Ascending aorta (tissue), 2 donors: ENCODE measurements at regions not wholly inside any gene's neighbourhood (a gene's known extent, or its start where the extent isn't known, plus 50 kb on each side); places are given as distances from the start of the nearest gene placed in this dataset.

Experiments used
- DNase-seq, 2 donors: peaks; one replicate each; pipeline ENCODE4 v3.0.0-alpha.2; 2019; ENCODE audit warnings: low spot score in 2 of 2
- H3K27ac ChIP-seq, 2 donors: fragments of 200-600 bp; sonication (generic); one replicate each; pipeline ENCODE4 v1.5.1; 2016 to 2017; ENCODE audit warnings: mild to moderate bottlenecking in 1 of 2
- H3K27me3 ChIP-seq: fragments of 200-600 bp; sonication (generic); one replicate; pipeline ENCODE4 v1.5.1; 2017
- H3K36me3 ChIP-seq, 2 donors: fragments of 200-600 bp; sonication (generic); one replicate each; pipeline ENCODE4 v1.5.1; 2016
- H3K4me1 ChIP-seq, 2 donors: fragments of 200-600 bp; sonication (generic); one replicate each; pipeline ENCODE4 v1.5.1; 2016 to 2017; ENCODE audit warnings: mild to moderate bottlenecking in 1 of 2
- H3K4me3 ChIP-seq, 2 donors: fragments of 200-600 bp; sonication (generic); one replicate each; pipeline ENCODE4 v1.5.1; 2016 to 2017; ENCODE audit warnings: mild to moderate bottlenecking in 1 of 2
- H3K9me3 ChIP-seq, 2 donors: fragments of 200-600 bp; sonication (generic); one replicate each; pipeline ENCODE4 v1.5.1; 2016
- intact Hi-C: fragments of 100-400 bp; cut with DNase I; formaldehyde crosslinking; loops from one replicate; pipeline ENCODE4 v1.15.1; 2023
- TF ChIP-seq, protein P1 (sequence below), 3 experiments: fragments of 200-600 bp in 2 of 3; fragments of 450-650 bp in 1 of 3; sonication (generic) in 2 of 3; IDR thresholded peaks; one replicate each; pipeline ENCODE4 v1.5.1; 2016 to 2019; ENCODE audit warnings: antibody characterized with exemption in 3 of 3, mild to moderate bottlenecking in 1 of 3, moderate library complexity in 1 of 3

DNA sequence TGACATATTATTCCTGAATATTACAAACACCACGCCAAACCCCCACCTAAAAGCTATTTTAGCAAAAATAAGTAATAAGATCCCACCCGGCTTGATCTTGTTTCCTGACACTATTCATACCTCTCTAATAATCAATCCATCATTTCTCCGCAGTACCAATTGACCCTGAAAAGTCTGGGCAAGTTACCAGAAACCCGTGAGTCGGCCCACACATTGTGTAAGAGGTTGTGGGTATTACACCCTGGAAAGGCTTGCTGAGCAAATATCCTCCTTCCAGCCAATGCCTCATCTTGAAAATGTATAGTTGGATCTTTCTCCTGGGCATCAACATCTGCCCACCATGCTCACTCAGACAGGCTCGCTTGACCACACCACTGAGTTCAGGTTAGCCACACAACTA lies 451.0 kb downstream of the TTLL7 start:
- H3K27me3 ChIP-seq, result no peaks in the 10 kb centered on the region
- H3K36me3 ChIP-seq, result no peaks in the 10 kb centered on the region
- TF ChIP-seq, protein P1, sequence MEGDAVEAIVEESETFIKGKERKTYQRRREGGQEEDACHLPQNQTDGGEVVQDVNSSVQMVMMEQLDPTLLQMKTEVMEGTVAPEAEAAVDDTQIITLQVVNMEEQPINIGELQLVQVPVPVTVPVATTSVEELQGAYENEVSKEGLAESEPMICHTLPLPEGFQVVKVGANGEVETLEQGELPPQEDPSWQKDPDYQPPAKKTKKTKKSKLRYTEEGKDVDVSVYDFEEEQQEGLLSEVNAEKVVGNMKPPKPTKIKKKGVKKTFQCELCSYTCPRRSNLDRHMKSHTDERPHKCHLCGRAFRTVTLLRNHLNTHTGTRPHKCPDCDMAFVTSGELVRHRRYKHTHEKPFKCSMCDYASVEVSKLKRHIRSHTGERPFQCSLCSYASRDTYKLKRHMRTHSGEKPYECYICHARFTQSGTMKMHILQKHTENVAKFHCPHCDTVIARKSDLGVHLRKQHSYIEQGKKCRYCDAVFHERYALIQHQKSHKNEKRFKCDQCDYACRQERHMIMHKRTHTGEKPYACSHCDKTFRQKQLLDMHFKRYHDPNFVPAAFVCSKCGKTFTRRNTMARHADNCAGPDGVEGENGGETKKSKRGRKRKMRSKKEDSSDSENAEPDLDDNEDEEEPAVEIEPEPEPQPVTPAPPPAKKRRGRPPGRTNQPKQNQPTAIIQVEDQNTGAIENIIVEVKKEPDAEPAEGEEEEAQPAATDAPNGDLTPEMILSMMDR (IDR thresholded peaks at IDR 0.05), result no peak
- no peak for DNase-seq
- H3K27ac ChIP-seq, result no peak overlapping the region
- no peak overlapping the region for H3K4me3 ChIP-seq
- no peaks in the 10 kb centered on the region for H3K9me3 ChIP-seq
- peaks cover 0 to 17% of the 10 kb centered on the region in 2 donors for H3K4me1 ChIP-seq
- intact Hi-C loops, result no loop called here

DNA sequence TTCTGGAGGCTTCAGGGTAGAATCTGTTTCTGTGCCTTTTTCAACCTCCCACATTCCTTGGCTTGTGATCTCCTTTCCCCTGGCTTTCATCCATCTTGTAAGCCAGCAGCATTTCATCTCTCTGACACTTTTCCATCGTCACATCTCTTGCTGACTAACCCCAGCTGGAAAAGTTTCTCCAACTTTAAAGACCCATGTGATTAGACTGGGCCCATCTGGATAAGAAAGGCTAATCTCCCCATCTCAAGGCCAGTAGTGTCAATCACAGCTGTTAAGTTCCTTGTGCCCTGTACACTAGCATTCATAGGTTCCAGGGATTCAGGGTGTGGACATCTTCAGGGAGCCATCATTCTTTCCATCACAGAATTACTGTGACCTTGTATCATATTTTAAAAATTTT lies 452.1 kb downstream of the TTLL7 start:
- DNase-seq, result no peak
- TF ChIP-seq, protein P1 (IDR thresholded peaks at IDR 0.05), result no peak
- peaks cover 0 to 17% of the 10 kb centered on the region in 2 donors for H3K4me1 ChIP-seq
- H3K27me3 ChIP-seq, result no peaks in the 10 kb centered on the region
- no peak overlapping the region for H3K27ac ChIP-seq
- intact Hi-C loops, result no loop called here
- no peaks in the 10 kb centered on the region for H3K36me3 ChIP-seq
- H3K9me3 ChIP-seq, result no peaks in the 10 kb centered on the region
- no peak overlapping the region for H3K4me3 ChIP-seq

DNA sequence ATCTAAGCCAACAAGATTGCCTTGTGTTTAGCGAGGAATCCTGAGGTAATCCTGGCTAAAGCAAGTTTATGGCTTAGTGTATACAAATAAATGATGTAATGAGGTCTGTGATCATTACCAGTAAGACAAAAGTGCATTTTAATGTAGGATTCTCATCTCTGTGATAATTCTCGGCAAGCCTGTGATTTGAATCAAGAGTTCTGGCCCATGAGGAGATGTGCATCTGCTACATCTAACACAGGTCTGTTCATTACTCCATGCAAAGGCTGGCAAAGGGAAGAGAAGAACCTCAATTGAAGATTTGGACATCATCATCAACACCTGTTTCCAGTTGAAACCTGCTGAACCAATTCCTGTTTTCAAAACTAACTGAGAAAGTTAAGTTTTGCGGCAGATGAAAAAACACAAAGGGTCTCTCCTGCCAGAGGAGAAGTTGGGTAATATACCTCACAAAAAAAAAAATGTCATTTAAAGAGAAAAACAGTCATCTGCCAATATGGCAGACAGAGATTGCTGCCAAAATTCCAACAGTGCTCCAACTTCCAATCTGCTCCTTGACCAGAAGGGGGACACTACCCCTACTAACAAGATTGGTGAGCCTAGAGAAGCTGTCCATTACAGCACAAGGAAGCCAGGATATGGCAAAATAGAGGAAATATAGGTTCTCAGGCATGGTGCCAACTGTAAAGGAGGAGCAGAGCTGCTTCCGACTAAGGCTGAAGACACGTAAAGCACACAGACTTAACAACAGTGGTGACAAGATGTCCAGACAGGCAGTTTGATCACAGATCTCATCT lies 453.7 kb downstream of the TTLL7 start:
- intact Hi-C loops, result no loop called here
- H3K27me3 ChIP-seq, result no peaks in the 10 kb centered on the region
- TF ChIP-seq, protein P1 (IDR thresholded peaks at IDR 0.05), result no peak

DNA sequence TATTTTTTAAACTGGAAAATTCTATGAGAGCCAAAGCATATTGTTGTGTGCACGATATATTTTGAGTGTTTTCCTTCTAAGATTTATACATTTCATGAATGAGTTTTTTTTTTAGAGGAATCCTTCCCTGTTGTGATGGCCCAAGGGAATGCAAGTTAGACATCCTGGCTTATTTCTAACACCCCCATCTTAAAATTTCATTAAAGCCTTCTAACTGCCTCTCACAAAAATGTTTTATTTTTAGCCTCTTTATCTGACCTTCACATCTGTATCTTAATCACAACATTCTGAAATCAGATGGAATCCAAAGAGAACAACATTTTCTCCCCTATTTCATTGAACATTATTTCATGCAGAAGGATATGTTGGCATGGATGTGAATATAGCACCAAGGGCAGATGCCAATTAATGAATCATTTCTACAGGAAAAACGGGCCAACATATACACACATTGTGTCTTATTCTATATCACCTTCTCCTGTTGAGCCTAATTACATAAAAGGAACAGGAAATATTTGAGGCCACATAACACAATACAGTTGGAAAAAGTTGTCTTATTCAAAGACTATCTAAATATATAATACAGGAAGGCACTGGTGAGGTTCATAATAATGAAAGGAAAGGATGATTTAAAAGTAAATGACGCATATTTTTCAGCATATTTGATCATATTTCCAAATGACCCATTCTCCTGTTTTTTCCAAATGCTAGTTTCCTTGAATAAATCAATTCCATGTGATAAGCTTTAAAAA lies 455.5 kb downstream of the TTLL7 start:
- Histone ChIP-seq H3K4me1 (peaks cover 0 to 2% of the 10 kb centered on the region in 2 donors), H3K27ac (no peak overlapping the region), H3K9me3 (no peaks in the 10 kb centered on the region), H3K27me3 (no peaks in the 10 kb centered on the region), H3K4me3 (no peak overlapping the region), H3K36me3 (no peaks in the 10 kb centered on the region)
- TF ChIP-seq, protein P1 (IDR thresholded peaks at IDR 0.05), result no peak
- DNase-seq, result no peak
- intact Hi-C loops, result no loop called here

More for the DNA sequence above, 453.7 kb downstream of the TTLL7 start:
- no peak overlapping the region for H3K27ac ChIP-seq
- DNase-seq, result no peak
- H3K4me1 ChIP-seq, result peaks cover 0 to 7% of the 10 kb centered on the region in 2 donors
- no peaks in the 10 kb centered on the region for H3K36me3 ChIP-seq
- H3K4me3 ChIP-seq, result no peak overlapping the region
- no peaks in the 10 kb centered on the region for H3K9me3 ChIP-seq

DNA sequence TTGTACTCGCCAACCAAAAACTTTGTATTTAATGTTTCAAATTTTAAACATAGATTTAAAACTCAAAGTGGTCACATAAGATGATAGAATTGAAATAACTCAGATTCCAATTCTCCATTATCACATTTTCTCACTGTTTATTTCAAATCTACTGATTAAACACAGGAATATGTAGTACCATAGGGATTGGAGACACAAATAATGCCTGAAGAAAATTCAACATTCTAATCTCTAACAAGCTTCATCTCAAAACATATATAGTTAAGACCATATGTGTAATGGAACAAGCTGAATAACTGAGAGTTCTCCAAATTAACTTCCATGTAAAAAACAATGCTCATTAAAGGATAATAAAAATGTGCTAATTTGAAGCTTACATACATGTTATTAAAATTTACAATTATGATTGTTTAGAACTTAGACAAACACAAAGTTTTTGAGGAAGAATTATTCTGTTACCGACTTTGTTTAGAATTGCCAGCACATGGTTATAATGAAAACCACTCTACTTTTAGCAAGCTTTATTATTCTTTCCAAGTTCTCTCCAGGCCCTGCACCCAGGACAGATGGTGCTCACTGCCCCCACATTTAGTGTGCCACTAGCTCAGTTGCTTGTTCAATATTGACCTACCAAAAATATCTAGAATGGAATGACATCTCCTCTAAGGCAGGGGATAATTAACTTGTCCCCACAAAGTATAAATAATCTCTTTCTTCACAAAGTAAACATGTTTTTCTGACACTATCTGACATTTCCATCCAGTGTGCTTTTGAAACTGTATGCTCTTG lies 467.2 kb downstream of the TTLL7 start:
- TF ChIP-seq, protein P1 (IDR thresholded peaks at IDR 0.05), result no peak
- intact Hi-C loops, result no loop called here
- peaks cover 0 to 7% of the 10 kb centered on the region in 2 donors for H3K9me3 ChIP-seq
- DNase-seq, result no peak
- H3K4me3 ChIP-seq, result no peak overlapping the region
- H3K36me3 ChIP-seq, result no peaks in the 10 kb centered on the region
- no peaks in the 10 kb centered on the region for H3K4me1 ChIP-seq
- no peaks in the 10 kb centered on the region for H3K27me3 ChIP-seq
- H3K27ac ChIP-seq, result no peak overlapping the region
